Stimulated activated naive CD4-positive, alpha-beta T cell (primary cell): ENCODE measurements at regions not wholly inside any gene's neighbourhood (a gene's known extent, or its start where the extent isn't known, plus 50 kb on each side); places are given as distances from the start of the nearest gene placed in this dataset.

Source experiments
- DNase-seq, 6 experiments: peaks; one replicate each; lab custom pipeline; 2025; lab: John Stamatoyannopoulos, UW

GRCh38 chr2:7971248-7971647 lies 710.6 kb upstream of the ID2 start:
- no peak for DNase-seq

DNA sequence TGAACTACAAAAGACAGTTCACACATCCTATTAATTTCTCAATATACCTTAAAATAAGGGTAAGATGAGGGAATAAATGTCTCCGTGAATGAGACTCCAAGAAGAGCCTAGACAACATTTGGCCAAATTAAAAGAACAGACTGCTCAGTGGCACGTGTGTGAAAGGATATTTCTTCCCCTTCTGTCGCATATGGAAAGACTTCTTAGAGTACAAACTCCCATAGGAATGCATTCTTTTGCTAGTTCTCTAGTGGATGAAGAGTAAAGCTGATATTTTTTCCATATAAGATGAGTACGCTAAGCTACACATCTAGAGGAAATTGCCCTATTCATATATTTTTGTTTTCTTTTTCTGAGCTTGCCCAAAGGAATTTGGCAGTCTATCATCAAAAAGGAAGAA lies 710.0 kb upstream of the ID2 start:
- DNase-seq = no peak

- DNase-seq = no peak
Observed at GRCh38 chr2:7972670-7973069, 709.2 kb upstream of the ID2 start.

DNA sequence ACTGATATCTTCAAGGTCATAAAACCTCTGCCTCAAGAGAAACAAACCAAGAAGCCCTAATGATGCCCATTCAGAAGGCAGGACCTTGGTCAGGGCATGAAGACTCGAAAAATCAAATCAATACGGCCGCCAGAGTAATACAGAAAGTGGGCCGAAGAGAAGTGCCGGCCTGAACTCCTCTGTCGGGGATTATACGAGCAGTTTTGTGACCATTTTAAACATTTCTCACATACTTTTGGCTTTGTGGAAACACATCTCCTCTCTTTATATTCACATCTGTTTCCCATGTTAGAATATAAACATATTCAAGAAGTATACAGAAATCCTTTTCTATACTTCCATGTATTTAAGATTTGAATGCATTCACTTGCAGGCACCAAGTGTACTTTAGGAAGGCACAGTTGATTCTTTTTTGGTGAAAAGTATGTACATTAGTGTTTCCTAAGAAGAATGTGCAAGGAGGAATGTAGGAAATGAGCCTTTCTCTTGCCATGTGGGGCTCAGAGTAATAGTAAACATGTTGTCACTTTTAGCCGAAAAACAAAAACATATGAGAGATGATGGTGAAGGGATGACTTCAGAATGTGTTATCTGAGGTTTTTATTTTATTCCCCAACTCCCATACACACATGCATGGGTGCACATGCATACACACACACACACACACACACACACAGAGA lies 707.9 kb upstream of the ID2 start:
- no peak for DNase-seq

DNA sequence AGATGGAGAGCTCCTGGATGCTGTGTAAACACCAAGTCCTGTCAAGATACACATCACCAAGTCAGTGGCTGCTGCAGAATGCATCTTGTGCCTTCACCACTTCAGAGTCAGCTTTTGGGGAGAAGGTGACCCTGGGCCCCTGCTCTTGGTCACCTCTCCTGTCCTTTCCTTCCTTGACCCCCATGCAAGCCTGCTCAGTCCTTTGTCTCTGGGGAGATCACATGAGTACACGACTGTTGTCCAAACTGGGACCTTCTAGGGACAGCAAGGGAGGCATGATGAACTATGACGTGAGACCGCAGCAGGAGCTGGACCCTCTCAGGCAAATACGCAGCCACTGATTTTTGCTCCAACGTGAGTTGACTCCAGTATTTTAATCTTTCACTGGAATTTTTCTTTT lies 706.9 kb upstream of the ID2 start:
- DNase-seq = no peak

- DNase-seq = no peak
Observed at GRCh38 chr2:7976206-7976605, 705.6 kb upstream of the ID2 start.

DNA sequence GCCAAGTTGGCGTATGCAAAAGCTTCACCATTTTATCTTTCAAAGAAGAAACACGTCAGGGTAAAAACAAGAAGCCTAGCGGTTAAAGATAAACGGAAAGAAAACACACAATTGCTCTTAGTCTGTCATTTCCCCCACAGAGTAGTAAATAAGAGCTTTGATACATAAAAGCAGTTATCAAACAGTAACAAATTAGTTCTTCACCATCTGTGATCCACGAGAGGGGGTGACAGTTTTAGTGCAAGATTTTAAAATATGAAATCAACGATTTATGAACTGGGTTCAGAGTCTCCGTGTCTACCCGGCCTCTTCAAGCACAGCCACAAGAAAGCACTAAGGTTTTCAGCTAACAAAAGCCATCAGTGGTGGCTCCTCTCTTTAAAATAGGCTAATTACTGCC lies 703.9 kb upstream of the ID2 start:
- no peak for DNase-seq

GRCh38 chr2:7982054-7982453 lies 699.8 kb upstream of the ID2 start:
- DNase-seq = no peak

- DNase-seq = no peak
Observed at GRCh38 chr2:7983451-7983850, 698.4 kb upstream of the ID2 start.

DNA sequence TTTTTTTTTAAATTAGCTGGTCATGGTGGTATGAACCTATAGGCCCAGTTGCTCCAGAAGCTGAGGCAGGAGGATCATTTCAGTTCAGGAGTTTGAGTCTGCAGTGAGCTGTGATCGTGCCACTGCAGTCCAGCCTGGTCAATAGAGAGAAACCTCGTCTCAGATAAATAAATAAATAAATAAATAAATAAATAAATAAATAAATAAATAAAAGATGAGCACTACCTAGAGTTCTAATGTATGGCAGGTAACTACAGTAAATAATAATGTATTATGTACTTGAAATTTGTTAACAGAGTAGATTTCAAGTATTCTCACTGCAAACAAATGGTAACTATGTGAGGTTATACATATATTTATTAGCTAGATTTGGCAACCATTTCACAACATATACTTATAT lies 697.9 kb upstream of the ID2 start:
- DNase-seq = no peak

GRCh38 chr2:7984693-7985353 lies 697.0 kb upstream of the ID2 start:
- no peak for DNase-seq

GRCh38 chr2:7986431-7986830 lies 695.4 kb upstream of the ID2 start:
- no peak for DNase-seq

DNA sequence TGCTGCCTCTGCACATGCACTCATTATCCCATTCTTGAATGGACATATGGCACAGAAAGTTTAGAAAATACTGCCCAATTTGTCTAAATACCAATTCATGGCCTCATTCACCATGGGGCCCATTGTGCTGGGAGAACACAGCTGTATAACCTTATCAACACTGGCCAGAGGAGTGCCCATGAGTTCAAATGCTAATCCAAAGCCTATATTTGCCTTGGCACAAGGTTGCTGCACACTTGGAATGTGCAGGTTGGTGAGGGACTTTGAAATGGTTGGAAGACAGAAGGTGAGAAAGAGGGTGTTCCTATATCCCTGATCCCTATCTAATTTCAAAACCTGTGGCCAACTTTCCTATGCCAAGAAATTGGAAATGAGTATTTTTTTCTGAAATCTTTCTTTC lies 693.9 kb upstream of the ID2 start:
- no peak for DNase-seq

DNA sequence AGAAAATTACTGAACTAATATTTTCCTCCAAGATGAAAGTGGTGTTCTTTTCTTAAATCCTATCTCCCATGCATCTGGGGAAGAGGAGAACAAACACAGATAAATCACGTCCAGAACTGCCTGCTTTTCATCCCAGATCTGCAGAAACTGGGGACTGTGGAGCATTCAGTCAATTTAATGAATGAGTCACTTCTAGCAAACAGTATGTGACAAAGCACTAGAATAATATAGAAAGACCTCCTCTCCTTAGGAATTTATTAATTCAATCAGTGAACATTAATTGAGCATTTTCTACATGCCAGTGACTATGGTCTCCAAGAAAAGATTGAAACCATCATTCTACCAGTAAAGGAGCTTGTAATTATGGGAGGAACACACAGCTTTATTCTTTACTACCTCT lies 693.4 kb upstream of the ID2 start:
- no peak for DNase-seq

DNA sequence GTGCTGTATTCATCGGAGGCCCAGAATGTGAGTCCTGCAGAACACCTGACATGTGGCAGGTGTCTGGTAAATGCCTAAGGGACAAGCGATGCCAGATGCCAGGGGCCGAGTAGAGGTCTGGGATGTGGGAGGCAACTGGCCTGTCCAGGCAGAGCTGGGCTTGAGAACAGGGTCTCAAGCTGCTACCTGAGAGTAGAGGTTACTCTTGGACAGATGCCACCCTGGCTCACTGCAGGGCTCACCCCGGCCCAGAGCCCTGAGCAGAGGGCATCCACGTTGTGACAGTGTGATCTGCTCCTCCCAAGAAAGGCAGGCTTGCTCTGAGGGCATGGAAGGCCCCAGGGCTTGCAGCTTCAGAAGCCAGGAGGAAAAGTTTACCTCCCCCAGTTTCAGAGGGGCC lies 692.0 kb upstream of the ID2 start:
- DNase-seq = no peak

DNA sequence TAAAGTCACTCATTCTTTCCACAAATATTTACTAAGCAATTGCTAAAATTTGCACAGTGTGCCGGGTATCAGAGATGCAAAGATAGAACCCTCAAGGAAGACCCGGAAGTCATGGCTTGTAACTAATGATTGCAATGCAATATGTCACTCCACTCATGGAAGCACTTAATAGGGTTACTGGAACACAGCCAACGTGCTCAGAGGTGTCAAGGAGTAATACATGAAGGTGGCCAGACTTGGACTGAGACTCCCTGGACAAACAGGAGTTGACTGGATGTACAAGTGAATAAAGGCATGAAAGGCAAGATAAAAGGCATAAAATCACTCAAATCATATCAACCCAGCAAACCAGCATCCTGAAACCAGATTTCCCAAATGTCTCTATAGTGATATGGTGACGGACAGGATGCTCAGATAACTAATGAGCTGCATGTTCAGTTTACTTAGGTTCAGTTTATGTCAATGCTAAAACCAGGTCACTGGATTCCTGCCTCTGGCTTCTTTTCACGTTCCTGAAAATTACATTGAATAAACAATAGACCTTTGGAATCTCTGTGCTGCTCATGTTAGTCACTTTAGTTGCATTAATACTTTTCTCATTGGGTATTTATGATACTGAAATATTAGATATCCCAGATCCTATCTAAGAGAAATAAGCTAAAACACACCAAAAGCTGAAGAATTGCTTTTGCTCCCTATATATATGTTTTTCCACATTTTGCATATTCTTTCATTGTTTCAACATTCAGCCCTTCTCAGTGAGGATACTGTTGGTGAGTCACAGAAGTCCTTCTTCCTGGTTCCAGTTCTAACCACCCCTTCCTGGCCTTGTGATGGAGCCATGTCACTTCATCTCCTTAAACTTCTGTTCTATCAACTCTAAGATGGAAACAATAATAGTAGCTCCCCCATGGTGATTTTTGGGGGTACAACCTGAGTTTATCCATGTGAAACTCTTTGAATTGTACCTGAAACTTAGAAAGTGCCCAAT lies 688.9 kb upstream of the ID2 start:
- no peak for DNase-seq

DNA sequence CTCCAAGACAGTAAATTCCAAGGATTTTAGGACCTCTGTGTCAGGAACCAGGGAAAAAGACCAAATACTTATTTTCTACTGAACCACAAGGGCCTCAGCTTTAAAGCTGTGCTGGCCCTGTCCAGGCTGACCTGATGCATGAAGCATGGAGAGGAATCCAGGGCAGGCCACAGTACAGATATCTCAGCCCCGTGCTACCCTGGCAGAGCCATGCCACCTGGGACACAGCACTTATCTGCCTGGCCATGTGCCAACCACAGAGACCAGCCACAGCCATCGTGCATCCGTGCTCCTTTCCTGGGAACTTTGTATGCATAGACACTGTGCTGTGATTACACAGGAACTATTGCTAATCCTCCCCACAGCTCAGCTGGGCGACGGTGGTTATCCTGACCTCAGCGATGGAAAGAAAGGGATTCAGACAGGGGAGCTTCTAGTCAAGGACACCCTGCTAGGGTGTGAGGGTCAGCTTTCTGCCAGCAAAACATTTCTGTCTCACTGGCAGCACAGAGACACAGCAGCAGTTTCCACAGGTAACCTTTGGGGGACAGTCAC lies 687.4 kb upstream of the ID2 start:
- no peak for DNase-seq

GRCh38 chr2:7997279-7997678 lies 684.6 kb upstream of the ID2 start:
- DNase-seq = no peak

DNA sequence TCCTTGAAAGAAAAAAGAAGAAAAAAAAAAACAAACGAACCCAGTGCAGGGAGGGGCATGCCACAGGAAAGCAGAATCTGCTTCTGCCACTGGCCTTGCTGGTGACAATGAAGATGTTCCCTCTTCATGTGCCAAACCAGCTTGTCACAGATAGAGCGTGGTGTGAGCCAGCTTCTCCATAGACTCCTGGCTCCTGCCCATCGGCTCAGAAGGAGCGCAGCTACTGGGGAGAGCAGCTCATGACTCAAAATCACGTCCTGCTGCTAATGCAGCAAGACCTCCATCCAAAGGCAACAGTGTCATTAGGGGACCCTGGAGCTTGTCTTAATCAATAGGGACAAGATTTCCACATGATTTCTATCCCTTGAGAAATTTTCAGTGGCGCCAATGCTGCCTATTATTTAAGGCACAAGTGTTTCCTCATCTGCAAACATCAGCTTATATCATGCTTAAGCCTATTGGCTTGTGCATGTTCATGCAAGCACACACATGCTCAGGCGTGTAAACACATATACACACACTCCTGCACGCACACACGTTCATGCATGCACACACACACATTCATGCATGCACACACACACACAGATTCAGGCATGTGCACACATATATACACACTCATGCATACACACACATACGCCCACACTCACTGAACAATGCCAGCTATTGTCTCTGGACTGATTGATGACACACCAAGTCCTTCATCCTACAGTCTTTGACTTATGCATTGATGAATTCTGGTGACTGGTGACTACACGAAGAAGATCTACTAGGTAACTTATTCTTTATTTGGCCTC lies 682.0 kb upstream of the ID2 start:
- DNase-seq = no peak

DNA sequence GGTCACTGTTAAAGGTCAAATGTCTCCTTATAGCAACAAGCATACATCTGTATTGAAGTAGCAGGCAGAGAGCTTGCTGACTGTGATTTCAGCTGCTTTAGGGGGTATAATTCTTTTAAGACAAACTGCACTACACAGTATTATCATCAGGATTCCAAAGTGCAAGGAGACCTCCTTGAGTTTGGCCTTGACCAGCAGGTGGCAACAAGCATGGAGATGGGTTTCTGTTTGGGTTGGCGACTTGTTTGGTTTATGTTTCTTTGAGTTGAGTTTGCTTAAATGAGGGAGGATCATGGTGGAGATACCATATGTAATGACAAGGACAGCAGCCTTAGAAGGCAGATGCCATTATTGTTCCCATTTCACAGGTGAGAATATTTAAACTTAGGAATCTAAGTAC lies 681.0 kb upstream of the ID2 start:
- DNase-seq = no peak

- DNase-seq = no peak
Observed at GRCh38 chr2:8002765-8003393, 679.0 kb upstream of the ID2 start.
